ENCODE measurements at regions not wholly inside any gene's neighbourhood (a gene's known extent, or its start where the extent isn't known, plus 50 kb on each side); places are given as distances from the start of the nearest gene placed in this dataset.

DNA sequence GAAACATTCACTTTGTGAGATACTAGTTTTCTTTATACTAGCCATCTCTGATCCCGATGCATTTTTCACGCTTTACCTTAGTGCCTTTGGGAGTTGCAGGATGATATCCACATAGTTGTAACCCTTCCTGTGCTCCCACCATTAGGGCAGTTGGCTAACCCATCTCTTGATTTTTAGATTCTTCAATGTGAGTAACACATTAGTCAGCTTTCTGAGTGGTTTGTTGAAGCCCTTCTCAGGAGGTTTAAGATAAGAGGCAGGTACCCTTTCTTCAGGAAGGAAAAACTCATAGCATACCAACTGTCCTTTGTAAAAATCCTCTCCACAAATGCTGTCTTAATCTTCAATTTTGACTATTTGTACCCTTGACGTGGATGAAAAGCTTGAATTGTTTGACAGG is 392.3 kb downstream of the DMAC1 start (continued):
- TF ChIP-seq PRDM10 (tag by site-specific recombination; IDR thresholded peaks at IDR 0.05) (no peak), ZNF404 (tag by site-specific recombination; IDR thresholded peaks at IDR 0.05) (no peak)

- CTCF ChIA-PET = no interaction called here
- H3K36me3 ChIP-seq (ENCODE audit: control insufficient read depth in 2 of 2, insufficient read depth in 1 of 2, low read length in 2 of 2) = no peaks in the 10 kb centered on the region
- TF ChIP-seq ZNF747 (tag by site-specific recombination; IDR thresholded peaks at IDR 0.05) (no peak), ZNF677 (tag by site-specific recombination; IDR thresholded peaks at IDR 0.05) (no peak), ZNF514 (tag by site-specific recombination; IDR thresholded peaks at IDR 0.05) (no peak)
- H3K4me1 ChIP-seq (ENCODE audit: control insufficient read depth, insufficient read depth, low read length) = no peaks in the 10 kb centered on the region
- no peak overlapping the region for H3K27ac ChIP-seq (ENCODE audit: extremely low read depth, low read depth, low read length)
- H3K4me3 ChIP-seq (ENCODE audit: low read depth, low read length) = no peak overlapping the region
- POLR2A ChIA-PET = no interaction called here
- no peaks in the 10 kb centered on the region for H3K9me3 ChIP-seq (ENCODE audit: control insufficient read depth, insufficient read depth, low read depth, low read length)
Observed at GRCh38 chr9:7405924-7406604, 393.5 kb downstream of the DMAC1 start.

DNA sequence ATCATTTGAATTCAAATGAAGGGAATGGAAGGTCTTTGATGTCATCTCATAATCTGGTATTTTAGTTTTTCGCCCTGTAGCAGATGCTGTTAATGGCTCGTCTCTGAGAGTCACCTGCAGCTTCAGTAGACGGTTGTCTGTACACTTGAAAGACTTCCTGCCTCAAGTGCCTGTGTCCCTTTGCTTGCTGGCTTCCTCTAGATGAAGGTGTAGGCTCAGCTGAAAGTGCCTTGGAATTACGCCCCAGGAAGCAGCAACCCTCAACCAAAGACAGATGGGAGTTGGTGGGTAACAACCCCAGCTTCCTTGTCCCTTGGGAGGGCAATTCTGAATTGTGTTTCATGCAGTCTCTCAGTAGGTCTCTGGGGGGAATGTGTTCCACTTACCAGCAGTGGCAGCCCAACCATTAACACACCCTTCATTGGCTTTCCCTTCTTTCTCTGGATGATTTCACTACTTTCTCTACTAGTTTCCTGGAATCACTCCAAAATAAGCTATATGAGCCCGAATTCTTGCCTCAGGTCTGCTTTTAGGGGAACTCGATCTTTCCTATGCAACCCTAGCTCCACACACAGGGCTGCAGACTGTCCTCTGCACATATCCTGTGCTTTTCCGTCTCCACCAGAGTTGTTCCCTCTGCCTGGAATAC is 395.6 kb downstream of the DMAC1 start:
- H3K9me3 ChIP-seq (ENCODE audit: control insufficient read depth, insufficient read depth, low read depth, low read length) = no peaks in the 10 kb centered on the region

DNA sequence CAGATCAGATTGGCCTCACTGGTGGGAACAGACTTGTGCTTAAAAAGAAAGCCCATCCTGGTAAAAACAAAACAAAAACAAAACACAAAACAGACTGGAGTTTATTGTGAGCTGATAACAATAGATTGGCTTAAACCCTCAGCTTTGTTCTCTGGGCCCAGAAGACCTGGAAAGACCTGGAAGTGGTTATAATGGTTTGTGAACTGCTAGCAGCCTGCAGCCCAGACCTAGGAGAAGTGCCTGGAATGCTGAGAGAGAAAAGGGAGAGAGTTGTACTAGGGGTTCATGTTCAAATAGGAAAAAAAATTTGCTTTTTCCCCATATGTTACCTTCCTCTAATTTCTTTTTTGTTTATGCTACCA is 396.6 kb downstream of the DMAC1 start:
- CTCF ChIA-PET = interaction anchor here (0.6 to 1.4 kb wide), 8 partner anchors 18 to 1493 kb away, joined by 3 to 6 read pairs (median 4); no protein-coding TSS in a partner anchor

More for the DNA sequence above, 395.6 kb downstream of the DMAC1 start:
- TF ChIP-seq ZNF639 (tag by site-specific recombination; IDR thresholded peaks at IDR 0.05) = no peak
- peak; percentile 88 for TF ChIP-seq ZNF449 (tag by site-specific recombination; IDR thresholded peaks at IDR 0.05)
- TF ChIP-seq ZNF501 (tag by site-specific recombination; IDR thresholded peaks at IDR 0.05) = no peak
- no peak for TF ChIP-seq ZNF112 (tag by site-specific recombination; IDR thresholded peaks at IDR 0.05)
- no peak for TF ChIP-seq ZFP69B (tag by site-specific recombination; IDR thresholded peaks at IDR 0.05)
- no peak for TF ChIP-seq ZNF561 (tag by site-specific recombination; IDR thresholded peaks at IDR 0.05; ENCODE audit: borderline replicate concordance)
- Histone ChIP-seq H3K36me3 (ENCODE audit: control insufficient read depth in 2 of 2, insufficient read depth in 1 of 2, low read length in 2 of 2) (no peaks in the 10 kb centered on the region), H3K27ac (ENCODE audit: extremely low read depth, low read depth, low read length) (no peak overlapping the region), H3K4me1 (ENCODE audit: control insufficient read depth, insufficient read depth, low read length) (no peaks in the 10 kb centered on the region), H3K4me3 (ENCODE audit: low read depth, low read length) (no peak overlapping the region)
- ChIA-PET CTCF (interaction anchor here (0.7 kb wide), 1 partner anchor 23 kb away, joined by 3 read pairs; no protein-coding TSS in a partner anchor), POLR2A (no interaction called here)

More for the DNA sequence above, 396.6 kb downstream of the DMAC1 start:
- POLR2A ChIA-PET = no interaction called here
- Histone ChIP-seq H3K9me3 (ENCODE audit: control insufficient read depth, insufficient read depth, low read depth, low read length) (no peaks in the 10 kb centered on the region), H3K4me3 (ENCODE audit: low read depth, low read length) (no peak overlapping the region), H3K4me1 (ENCODE audit: control insufficient read depth, insufficient read depth, low read length) (no peaks in the 10 kb centered on the region), H3K27ac (ENCODE audit: extremely low read depth, low read depth, low read length) (no peak overlapping the region), H3K36me3 (ENCODE audit: control insufficient read depth in 2 of 2, insufficient read depth in 1 of 2, low read length in 2 of 2) (no peaks in the 10 kb centered on the region)
- TF ChIP-seq, protein P1, sequence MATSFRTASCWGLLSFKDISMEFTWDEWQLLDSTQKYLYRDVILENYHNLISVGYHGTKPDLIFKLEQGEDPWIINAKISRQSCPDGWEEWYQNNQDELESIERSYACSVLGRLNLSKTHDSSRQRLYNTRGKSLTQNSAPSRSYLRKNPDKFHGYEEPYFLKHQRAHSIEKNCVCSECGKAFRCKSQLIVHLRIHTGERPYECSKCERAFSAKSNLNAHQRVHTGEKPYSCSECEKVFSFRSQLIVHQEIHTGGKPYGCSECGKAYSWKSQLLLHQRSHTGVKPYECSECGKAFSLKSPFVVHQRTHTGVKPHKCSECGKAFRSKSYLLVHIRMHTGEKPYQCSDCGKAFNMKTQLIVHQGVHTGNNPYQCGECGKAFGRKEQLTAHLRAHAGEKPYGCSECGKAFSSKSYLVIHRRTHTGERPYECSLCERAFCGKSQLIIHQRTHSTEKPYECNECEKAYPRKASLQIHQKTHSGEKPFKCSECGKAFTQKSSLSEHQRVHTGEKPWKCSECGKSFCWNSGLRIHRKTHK (tag by site-specific recombination; IDR thresholded peaks at IDR 0.05) = no peak
- TF ChIP-seq ZXDB (tag by site-specific recombination; IDR thresholded peaks at IDR 0.05) = no peak
- TF ChIP-seq, protein P2, sequence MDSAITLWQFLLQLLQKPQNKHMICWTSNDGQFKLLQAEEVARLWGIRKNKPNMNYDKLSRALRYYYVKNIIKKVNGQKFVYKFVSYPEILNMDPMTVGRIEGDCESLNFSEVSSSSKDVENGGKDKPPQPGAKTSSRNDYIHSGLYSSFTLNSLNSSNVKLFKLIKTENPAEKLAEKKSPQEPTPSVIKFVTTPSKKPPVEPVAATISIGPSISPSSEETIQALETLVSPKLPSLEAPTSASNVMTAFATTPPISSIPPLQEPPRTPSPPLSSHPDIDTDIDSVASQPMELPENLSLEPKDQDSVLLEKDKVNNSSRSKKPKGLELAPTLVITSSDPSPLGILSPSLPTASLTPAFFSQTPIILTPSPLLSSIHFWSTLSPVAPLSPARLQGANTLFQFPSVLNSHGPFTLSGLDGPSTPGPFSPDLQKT (IDR thresholded peaks at IDR 0.05; ENCODE audit: borderline replicate concordance, low read depth, low read length) = no peak
- TF ChIP-seq ZNF18 (tag by site-specific recombination; IDR thresholded peaks at IDR 0.05) = no peak
- TF ChIP-seq, protein P3, sequence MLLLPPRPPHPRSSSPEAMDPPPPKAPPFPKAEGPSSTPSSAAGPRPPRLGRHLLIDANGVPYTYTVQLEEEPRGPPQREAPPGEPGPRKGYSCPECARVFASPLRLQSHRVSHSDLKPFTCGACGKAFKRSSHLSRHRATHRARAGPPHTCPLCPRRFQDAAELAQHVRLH (tag by site-specific recombination; IDR thresholded peaks at IDR 0.05) = no peak

Measured in HEK293 (cell line).